MM.1S (cell line): ENCODE measurements at regions not wholly inside any gene's neighbourhood (a gene's known extent, or its start where the extent isn't known, plus 50 kb on each side); places are given as distances from the start of the nearest gene placed in this dataset.

Source experiments
- CTCF ChIP-seq: fragments of 300-600 bp; sonication (generic); IDR thresholded peaks from 2 replicates; pipeline ENCODE4 v1.5.1; 2016; ENCODE audit warnings: antibody characterized with exemption, low read length, mixed read lengths
- EZH2 ChIP-seq: fragments of 300-600 bp; sonication (generic); optimal IDR thresholded peaks from 2 replicates; pipeline ENCODE3; 2017; ENCODE audit warnings: low read depth, mild to moderate bottlenecking, antibody characterized with exemption, low read length, mixed read lengths
- EZH2phosphoT487 ChIP-seq: fragments of 300-600 bp; sonication (generic); IDR thresholded peaks from 2 replicates; pipeline ENCODE4 v1.6.1; 2018; ENCODE audit warnings: antibody characterized with exemption, low read length

- TF ChIP-seq CTCF (no peak), EZH2 (no peak), EZH2phosphoT487 (no peak)
These were observed 390.6 kb downstream of the AASDHPPT start for GRCh38 chr11:106468086-106468485.
